CD4-positive, alpha-beta T cell treated with Interleukin-2 at 100 ng/mL for 4 hours (primary cell): ENCODE measurements at regions not wholly inside any gene's neighbourhood (a gene's known extent, or its start where the extent isn't known, plus 50 kb on each side); places are given as distances from the start of the nearest gene placed in this dataset.
"Not testable (repeated sequence)": the region's sequence is repeated elsewhere in the genome, so short reads cannot be mapped to it uniquely, and the experiment has no call there.

Experiments used
- DNase-seq: peaks from one replicate; pipeline ENCODE4 v3.0.0-alpha.2; 2020; ENCODE audit warnings: low spot score

DNA sequence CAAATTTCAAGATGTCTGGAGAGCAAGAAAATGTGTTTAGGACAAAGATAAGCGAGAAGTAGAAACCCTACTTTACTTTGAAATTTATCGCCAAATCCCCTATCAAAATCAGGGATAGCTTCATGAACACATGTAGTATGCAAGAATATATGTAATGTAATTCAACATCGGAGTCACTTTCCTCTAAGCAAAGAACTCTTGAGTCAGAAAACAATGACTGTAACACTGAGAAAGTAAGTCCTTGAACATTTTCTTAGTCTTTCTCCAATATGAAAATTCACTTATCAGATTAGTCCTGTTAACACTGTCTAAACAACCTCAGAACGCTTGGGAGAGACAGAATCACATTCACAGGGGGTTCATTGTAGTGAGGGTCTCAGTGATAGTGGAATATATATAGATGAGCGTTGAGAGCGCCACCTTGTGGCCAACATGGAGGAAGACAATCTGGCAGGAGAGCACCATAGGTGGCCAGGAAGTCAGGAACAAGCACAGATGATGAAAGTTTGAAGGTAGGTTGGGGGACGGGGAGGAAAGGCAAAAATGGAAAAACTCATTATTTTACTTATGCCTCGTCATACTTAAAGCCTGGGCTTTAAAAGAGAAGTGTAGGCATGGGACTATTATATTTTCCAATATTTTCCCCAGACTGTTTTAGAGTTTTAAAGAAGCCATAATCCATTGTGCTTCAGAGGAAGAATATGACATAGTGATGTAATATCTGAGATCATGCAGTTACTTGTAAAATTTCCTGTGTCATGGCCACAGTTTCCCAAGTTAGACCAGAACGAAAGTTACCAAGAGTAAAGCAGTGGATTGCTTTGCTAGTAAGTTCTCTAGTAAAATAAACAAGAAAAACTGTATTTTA is 115.5 kb upstream of the GNAI1 start:
- peak; percentile 1 for DNase-seq

DNA sequence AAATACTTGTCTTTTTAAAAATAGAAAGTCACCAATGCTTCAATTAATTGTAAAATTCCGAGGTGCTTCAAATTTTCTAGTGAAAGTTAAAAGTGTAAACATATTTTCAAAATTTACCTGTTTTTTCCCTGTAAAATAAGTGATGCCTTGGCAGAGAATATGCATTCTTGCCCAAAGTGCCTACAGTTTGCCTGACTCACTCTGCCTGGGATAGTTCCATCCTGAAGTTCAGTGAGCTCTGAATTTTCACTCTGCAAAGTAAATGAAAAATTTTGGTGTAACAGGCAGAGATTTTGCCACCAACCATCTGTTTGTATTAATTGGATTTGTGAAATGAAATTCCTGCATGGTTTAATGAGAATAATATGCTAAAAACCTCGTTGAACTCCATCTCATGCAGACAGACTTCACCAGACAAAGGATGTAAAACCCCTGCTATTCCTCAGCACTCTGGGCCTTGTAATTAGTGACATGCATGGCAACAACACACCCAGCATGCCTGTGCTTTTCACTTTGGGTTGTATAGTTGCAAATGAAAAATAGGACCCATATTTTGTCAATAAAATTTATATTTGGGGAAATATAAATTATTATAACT is 117.4 kb upstream of the GNAI1 start:
- no peak for DNase-seq

DNA sequence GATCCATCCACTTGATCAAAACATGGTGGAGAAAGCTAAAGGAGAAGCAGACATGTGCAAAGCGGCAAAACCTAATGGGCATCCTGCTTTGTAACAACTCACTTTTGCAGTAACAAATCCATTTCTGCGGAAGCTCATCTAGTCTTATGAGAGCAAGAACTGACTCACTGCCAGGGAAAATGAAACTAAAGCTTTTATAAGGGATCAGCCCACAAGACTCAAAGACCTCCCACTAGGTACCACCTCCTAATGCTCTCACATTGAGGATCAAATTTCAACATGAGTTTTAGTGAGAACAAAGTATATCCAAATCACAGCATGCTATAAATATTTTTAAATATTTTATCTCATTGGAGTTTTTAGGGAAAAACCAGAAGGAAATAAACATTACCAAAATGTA is 120.1 kb upstream of the GNAI1 start:
- DNase-seq: no peak

DNA sequence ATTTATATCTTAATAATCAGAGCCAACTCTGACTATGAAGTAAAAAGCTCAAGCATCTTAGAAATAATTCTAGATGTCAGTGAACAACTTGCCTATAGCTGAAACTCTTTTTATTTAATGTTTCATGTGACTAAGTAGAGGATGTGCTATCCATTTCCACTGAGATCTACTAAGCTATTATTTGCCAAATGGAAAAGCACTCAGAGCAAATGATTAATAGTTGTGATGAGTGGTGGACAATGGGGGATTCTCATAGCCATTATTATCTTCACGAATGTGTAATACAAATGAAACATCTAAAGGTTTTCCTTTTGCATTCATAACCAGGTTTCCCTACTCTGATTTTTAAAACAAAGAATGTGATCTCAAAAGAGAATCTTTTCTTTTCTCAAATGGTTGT is 126.6 kb upstream of the GNAI1 start:
- DNase-seq: no peak

DNA sequence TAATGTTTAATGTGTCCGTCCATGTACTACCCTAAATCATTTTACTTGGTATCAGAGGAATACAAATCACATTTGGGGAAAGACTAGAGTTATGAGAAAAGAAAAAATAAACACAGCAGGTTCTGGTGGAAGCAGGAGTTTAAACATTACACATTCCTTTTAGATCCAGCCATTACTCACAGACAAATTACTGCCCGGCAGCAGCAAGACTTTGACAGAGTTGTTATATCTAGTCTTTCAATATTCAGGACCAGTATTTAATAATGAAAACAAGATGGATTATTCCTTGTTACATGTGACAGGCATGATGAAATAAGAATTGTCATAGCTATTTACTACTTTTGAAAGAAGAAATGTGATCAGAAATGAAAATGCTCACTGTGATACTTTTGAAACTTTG is 131.8 kb upstream of the GNAI1 start:
- no peak for DNase-seq

DNA sequence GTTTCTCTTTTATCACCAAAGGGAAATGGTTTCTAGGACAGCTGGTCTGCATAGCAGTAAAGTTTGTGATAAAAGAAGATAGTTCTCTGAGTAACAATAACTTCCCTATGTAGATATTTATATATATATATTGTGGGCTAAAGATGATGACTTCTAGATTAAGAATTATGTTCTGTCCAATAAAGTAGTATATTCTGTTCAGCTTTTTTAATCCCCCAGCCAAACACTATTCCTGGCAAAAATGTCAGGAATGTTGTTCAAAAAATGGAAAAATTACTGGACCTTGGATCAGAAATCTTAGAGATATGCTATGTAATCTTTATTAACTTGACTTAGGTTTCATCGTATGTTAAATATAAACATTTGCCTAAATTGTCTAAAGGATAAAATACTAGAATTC is 136.3 kb upstream of the GNAI1 start:
- no peak for DNase-seq

DNA sequence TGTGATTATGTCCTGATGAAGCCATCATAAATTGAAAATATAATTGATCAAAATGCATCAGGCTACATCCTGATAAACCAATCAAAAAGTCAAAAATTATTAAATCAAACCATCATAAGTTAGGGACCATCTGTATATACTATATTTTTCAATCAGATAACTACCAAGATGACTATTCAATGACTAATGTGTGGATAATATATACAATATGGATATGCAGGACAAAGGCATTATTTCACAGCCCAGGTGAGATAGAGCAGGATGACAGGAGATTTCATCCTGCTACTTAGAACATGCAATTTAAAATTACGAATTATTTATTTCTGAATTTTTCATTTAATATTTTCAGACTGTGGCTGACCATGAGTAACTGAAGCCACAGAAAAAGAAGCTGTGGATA is 137.3 kb upstream of the GNAI1 start:
- no peak for DNase-seq

DNA sequence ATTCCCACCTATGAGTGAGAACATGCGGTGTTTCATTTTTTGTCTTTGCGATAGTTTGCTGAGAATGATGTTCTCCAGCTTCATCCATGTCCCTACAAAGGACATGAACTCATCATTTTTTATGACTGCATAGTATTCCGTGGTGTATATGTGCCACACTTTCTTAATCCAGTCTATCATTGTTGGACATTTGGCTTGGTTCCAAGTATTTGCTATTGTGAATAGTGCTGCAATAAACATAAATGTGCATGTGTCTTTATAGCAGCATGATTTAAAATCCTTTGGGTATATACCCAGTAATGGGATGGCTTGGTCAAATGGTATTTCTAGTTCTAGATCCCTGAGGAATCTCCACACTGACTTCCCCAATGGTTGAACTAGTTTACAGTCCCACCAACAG is 138.9 kb upstream of the GNAI1 start:
- DNase-seq: not testable (repeated sequence)

DNA sequence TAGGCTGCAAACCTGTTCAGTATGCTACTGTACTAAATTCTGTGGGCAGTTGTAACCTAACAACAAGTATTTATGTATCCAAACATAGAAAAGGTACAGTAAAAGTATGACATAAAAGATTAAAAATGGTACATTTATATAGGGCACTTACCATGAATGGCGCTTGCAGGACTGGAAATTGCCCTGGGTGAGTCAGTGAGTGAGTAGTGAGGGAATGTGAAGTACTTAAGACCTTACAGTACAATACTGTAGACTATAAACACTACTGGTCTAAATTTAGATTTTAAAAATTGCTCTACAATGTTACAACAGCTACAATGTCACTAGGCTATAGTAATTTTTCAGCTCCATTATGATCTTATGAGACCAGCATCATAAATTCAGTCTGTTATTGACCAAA is 146.0 kb upstream of the GNAI1 start:
- no peak for DNase-seq

DNA sequence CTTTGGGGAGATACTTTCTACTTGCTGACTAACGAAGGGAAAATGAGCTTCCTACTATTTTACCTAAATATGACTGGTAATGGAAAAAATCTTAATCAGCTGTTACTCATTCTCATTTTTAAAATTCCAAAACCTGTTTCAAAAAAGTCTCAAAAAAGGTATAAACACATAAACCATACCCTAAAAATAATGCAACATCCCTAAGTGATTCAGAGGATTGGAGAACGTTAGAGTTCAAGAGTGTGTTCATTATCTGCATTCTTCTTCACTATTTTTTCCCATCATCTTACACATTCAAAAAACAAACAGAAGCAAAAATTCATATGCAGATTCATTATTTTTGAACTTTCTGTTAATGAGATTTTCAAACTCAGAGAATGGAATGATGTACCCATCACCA is 150.4 kb upstream of the GNAI1 start:
- no peak for DNase-seq

DNA sequence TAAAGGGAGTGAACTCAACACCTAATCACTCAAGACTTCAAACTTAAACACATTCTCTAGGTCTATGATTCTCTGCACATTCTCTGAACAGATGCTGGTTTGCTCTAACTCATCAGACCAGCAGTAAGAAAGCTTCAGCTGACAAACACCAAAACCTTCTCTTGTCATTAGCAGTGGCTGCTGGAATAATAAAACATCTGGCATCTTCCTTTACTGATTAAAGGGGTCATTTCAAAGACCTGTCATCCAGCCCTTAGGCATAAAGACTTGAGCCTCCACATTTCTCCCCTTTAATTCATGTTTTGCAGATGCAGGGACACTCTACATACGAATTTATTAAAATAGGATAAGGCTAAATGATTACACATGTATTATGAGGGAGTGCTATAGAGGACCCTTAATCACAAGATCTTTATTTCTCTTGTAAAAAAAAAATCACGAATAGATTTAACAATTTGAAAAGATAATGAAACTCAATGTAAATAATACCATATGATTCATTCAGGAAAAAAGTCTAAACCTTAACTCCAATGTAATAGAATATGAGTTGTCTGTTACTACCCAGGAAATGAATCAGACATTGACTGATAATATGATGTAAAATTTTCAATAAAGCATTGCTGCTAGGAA is 152.4 kb upstream of the GNAI1 start:
- DNase-seq: no peak

DNA sequence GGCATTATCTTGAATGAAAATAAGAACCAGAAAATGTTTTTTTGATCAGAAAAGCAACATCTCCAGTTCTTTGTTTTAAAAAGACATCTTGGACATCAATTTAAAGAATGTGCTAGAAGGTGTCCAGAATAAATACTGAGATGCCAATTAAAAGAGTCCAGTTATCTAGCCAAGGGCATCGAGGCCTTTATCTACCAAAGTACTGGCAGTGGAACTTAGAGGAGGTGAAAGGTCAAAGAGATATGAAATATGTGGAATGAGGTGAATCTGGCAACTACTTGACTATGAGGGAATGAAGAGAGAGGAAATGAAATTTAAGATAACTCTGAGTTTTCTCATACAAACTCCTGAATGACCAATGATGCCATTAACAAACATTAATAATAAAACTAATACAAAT is 154.3 kb upstream of the GNAI1 start:
- no peak for DNase-seq

DNA sequence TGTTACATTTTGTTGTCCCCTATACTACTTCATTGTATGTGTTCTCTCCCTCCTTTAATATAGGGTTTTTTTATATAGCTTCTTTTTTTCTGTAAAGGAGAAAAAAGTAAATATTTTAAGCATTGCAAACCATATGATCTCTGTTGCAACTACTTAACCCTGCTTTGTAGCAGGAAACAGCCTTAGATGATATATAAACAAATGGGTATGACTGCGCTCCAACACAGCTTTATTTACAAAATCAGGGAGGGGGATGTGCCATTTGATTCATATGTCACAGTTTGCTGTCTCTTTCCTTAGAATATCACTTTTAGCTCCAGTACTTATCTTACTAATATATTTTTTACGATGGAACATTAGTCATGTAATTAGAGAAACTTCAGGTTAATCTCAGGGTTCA is 155.2 kb upstream of the GNAI1 start:
- DNase-seq: no peak

DNA sequence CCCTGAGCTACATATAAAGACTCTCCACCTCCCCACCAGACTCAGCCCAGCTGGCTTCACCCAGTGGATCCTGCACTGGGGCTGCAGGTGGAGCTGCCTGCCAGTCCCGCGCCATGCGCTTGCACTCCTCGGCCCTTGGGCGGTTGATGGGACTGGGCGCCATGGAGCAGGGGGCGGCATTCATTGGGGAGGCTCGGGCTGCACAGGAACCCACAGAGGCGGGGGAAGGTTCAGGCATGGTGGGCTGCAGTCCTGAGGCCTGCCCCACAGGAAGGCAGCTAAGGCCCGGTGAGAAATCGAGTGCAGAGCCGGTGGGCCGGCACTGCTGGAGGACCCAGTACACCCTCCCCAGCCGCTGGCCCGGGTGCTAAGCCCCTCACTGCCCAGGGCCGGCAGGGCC is 157.2 kb upstream of the GNAI1 start:
- DNase-seq: no peak

DNA sequence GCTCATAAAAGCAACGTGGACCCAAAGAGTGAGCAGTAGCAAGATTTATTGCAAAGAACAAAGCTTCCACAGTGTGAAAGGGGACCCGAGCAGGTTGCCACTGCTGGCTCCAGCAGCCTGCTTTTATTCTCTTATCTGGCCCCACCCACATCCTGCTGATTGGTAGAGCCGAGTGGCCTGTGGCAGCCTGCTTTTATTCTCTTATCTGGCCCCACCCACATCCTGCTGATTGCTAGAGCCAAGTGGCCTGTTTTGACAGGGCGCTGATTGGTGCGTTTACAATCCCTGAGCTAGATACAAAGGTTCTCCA is 158.0 kb upstream of the GNAI1 start:
- not testable (repeated sequence) for DNase-seq

DNA sequence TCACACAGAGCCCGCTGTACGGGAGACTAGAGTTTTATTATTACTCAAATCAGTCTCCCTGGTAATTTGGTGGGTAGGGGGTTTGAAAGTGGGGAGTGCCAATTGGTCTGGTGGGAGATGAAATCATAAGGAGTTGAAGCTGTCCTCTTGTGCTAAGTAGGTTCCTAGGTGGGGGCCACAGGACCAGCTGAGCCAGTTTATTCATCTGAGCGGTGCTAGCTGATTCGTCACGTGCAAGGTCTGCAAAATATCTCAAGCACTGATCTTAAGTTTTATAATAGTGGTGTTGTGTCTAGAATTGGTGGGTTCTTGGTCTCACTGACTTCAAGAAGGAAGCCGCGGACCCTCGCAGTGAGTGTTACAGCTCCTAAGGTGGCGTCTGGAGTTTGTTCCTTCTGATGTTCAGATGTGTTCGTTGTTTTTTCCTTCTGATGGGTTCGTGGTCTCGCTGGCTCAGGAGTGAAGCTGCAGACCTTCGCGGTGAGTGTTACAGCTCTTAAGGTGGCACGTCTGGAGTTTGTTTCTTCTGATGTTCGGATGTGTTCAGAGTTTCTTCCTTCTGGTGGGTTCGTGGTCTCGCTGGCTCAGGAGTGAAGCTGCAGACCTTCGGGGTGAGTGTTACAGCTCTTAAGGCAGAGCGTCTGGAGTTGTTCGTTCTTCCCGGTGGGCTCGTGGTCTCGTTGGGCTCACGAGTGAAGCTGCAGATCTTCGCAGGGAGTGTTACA is 158.5 kb upstream of the GNAI1 start:
- DNase-seq: not testable (repeated sequence)

DNA sequence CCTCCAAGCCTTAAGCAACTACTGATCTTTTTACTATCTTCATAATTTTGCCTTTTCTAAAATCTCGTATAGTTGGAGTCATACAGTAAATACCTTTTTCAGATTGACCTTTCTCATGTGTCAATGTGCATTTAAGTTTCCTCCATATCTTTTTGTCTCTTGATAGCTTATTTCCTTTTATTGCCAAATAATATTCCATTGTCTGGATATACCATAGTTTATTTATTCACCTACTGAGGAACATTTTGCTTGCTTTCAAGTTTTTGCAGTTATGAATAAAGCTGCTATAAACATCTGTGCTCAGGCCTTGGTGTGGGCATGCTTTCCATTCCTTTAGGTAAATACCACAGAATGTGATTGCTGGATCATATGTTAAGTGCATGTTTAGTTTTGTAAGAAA is 161.2 kb upstream of the GNAI1 start:
- DNase-seq: no peak

DNA sequence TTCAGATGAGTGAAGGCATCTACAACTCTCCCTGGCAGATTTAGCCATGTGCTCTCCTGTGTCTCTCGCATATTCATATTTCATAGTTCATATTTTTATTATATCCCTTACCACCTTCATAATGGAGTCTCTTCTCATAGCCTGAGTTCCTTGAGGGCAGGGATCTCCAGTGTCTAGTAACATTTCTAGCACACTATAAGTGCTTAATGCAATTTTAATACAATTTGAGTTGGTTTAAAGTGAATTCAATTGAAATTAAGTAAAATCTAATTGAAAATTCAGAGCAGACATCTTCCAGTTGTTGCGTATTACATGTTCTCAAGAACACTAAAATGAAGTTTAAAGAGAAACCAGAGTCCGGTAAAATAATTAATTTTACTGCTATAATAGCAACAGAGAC is 163.6 kb upstream of the GNAI1 start:
- DNase-seq: no peak

DNA sequence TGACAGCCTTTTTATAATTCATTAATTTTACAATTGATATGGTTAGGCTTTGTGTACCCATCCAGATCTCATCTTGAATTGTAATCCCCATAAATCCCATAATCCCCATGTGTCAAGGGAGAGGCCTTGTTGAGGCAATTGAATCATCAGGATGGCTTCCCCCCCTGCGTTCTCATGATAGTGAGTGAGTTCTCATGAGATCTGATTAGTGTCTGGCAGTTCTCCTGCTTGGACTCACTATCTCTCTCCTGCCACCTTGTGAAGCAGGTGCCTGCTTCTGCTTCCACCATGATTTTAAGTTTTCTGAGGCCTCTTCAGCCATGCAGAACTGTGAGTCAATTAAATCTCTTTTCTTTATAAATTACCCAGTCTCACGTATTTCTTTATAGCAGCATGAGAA is 165.7 kb upstream of the GNAI1 start:
- no peak for DNase-seq

DNA sequence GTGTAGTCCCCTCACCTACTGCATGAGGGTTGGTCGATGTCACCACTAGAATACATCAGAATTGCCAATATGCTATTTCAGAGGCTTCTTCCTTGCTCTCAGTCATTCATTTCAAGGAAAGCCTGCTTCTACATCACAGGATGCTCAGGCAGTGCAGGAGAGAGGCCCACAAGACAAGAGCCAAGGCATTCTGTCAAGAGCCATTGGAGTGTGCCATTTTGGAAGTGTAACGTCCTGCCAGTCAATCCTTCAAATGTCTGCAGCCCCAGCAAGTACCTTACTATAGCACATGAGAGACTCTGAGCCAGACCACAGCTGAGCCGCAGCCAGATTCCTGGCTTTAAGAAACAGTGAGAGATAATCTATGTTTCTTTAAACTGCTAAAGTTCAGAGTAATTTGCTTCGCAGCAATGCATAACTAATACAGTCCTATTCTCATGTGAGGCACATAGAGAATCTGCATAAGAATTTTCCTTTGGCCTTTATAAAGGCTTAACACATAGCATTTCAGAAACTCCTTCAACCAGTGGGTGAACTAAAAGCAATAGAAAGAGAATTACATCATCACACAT is 166.5 kb upstream of the GNAI1 start:
- no peak for DNase-seq

DNA sequence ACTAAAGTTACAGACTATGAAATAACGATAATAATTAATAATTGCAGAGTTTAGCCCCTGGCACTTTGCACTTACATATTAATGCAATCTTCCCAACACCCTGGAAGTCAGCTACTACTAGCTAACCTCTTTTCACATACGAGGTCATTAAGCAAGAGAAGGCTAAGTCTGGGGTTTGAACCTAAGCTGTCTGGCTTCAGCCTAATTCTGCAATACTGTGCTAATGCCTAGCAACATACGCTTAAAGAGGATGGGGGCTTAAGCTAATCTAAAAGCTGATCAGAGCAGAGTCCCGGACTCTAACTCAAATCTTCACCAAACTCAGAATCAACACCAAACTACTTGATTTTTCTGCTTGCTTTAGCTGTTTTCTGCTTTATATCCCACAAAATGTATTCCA is 168.7 kb upstream of the GNAI1 start:
- DNase-seq: no peak

DNA sequence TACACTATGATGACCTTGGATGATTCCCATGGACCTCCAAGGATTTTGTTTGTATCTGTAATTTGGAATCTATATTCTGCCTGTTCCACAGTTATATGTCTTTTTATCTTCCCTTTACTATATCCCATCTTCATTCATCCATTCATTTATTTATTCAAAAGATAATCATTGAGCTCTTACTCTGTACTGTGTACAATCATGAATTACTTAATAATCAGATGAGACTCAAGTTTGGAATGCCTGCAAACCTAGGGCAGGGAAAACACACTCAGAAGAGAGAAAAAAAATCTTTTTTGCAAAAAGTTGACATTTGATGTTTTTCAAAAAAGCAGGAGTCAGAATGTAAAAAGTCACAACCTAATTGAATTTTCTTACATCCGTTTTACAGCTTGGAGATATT is 170.2 kb upstream of the GNAI1 start:
- no peak for DNase-seq

DNA sequence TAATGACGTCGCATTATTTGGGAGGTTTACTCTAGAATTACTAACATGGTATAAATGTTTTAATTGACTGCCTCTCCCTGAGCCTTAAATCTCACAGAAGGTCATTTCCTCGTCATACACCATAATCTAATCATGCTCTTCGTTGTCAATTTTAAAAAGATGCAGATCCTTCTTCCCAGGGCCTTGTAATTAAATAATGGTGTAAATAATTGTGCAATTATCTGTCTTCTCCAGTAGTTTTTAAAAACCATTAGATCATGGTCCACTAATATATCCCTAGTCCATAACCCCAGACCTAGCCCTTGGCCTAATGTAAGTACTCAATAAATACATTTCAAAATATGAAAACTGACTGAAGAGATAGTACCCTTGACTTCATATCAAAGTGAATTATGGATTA is 181.5 kb upstream of the GNAI1 start:
- no peak for DNase-seq
